Activated B cell treated with CpG ODN at 0.5 μM for 24 hours (primary cell): ENCODE measurements at regions not wholly inside any gene's neighbourhood (a gene's known extent, or its start where the extent isn't known, plus 50 kb on each side); places are given as distances from the start of the nearest gene placed in this dataset.

Experiments used
- ATAC-seq: fragments of 200-7000 bp; cut with Tn5 transposase; one replicate; pipeline ENCODE4 v1.10.0; 2021; ENCODE audit warnings: low read depth, mild to moderate bottlenecking, moderate library complexity
- CTCF ChIA-PET: fragments of 350-600 bp; sonication (Branson Sonifier 250); formaldehyde crosslinking; loops from one replicate; lab custom pipeline; 2021; ENCODE audit warnings: antibody characterized with exemption; lab: Charles Lee
- POLR2A ChIA-PET: fragments of 350-600 bp; sonication (Branson Sonifier 250); formaldehyde crosslinking; loops from one replicate; lab custom pipeline; 2021; ENCODE audit warnings: antibody characterized with exemption; lab: Charles Lee
- DNase-seq: peaks from one replicate; pipeline ENCODE4 v3.0.0; 2022
- H3K27ac Mint-ChIP-seq: one replicate; pipeline ENCODE4 v1.8.0; 2020; ENCODE audit warnings: mixed read lengths
- H3K27me3 Mint-ChIP-seq: one replicate; pipeline ENCODE4 v1.8.0; 2021; ENCODE audit warnings: mixed read lengths
- H3K36me3 Mint-ChIP-seq: one replicate; pipeline ENCODE4 v1.8.0; 2021; ENCODE audit warnings: low read depth, mixed read lengths
- H3K4me1 Mint-ChIP-seq: one replicate; pipeline ENCODE4 v1.8.0; 2021; ENCODE audit warnings: mixed read lengths
- H3K4me3 Mint-ChIP-seq: one replicate; pipeline ENCODE4 v1.8.0; 2020; ENCODE audit warnings: mild to moderate bottlenecking, mixed read lengths
- H3K9me3 Mint-ChIP-seq: one replicate; pipeline ENCODE4 v1.8.0; 2020; ENCODE audit warnings: mixed read lengths
- intact Hi-C: fragments of 100-400 bp; cut with micrococcal nuclease; formaldehyde crosslinking; loops from one replicate; pipeline ENCODE4 v1.15.1; 2024
- TF ChIP-seq, protein P1 (sequence below): fragments of 200-600 bp; IDR thresholded peaks from one replicate; pipeline ENCODE4 v1.8.0; 2022; ENCODE audit warnings: antibody characterized with exemption, mild to moderate bottlenecking

DNA sequence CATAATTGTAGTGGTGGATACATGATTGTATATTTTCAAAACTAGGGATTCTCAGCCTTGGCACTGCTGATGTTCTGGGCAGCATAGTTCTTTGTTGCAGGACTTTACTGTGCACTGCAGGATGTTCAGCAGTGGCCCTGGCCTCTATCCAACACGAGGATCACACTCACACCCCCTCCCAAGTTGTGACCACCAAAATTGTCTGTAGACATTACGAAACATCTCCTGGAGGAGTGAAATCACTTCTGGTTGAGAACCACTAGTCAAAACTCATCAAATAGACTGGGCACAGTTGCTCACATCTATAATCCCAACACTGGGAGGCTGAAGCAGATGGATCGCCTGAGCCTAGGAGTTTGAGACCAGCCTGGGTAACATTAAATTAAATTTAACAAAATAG is 123.1 kb upstream of the CDYL start:
- DNase-seq (no peak), ATAC-seq (no peak)
- ChIA-PET POLR2A (no interaction called here), CTCF (no interaction called here)
- Mint-ChIP-seq H3K4me3 (no peak overlapping the region), H3K36me3 (no peaks in the 10 kb centered on the region), H3K27ac (no peak overlapping the region), H3K27me3 (peaks cover 11% of the 10 kb centered on the region), H3K9me3 (peaks cover 6% of the 10 kb centered on the region), H3K4me1 (no peaks in the 10 kb centered on the region)
- TF ChIP-seq, protein P1, sequence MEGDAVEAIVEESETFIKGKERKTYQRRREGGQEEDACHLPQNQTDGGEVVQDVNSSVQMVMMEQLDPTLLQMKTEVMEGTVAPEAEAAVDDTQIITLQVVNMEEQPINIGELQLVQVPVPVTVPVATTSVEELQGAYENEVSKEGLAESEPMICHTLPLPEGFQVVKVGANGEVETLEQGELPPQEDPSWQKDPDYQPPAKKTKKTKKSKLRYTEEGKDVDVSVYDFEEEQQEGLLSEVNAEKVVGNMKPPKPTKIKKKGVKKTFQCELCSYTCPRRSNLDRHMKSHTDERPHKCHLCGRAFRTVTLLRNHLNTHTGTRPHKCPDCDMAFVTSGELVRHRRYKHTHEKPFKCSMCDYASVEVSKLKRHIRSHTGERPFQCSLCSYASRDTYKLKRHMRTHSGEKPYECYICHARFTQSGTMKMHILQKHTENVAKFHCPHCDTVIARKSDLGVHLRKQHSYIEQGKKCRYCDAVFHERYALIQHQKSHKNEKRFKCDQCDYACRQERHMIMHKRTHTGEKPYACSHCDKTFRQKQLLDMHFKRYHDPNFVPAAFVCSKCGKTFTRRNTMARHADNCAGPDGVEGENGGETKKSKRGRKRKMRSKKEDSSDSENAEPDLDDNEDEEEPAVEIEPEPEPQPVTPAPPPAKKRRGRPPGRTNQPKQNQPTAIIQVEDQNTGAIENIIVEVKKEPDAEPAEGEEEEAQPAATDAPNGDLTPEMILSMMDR, result no peak
- intact Hi-C loops, result no loop called here

DNA sequence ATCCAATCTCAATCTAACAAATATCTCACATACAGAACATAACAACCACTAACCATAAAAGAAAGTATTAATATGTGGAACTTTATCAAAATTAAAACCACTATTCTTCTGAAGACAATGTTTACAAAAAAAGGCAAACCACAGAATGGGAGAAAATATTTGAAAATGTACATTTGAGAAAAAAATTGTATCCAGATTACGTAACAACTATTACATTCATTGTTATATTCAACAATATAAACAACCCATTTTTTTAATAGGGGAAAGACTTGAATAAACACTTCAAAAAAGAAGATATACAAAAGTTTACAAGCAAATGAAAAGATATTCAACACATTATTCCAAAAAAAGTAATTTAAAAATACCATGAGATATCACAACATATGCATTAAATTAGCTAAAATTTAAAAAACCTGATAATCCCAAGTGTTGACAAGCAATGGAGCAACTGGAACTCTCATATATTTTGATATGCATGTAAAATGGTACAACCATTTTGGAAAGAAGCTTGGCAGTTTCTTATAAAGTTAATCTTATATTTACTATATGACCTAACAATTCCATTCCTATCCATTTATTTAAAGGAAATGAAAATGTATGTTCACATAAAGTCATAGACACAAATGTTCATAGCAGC is 124.3 kb upstream of the CDYL start:
- CTCF ChIA-PET, result no interaction called here
- intact Hi-C loops, result no loop called here
- no peak overlapping the region for H3K27ac Mint-ChIP-seq

DNA sequence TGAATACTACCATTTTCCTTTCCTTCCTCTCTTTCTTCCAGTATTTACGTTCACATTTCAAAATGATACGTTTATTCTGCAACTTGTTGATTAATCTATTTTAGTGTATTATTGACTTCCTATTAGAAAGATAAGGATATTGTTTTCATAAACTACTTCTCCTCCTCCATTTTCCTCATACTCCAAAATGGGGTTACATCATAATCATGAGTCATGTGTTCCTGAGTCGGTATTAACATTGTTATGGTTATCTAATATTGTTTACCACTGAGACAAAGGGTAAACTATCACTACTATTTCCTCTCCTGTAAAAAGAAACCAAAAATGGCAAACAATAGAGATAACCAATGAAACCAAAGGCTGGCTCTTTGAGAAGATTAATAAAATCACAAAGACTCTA is 126.5 kb upstream of the CDYL start:
- no peak for ATAC-seq
- H3K4me1 Mint-ChIP-seq, result peaks cover 9% of the 10 kb centered on the region
- ChIA-PET CTCF (no interaction called here), POLR2A (no interaction called here)
- no peak for DNase-seq
- no peaks in the 10 kb centered on the region for H3K36me3 Mint-ChIP-seq
- H3K27ac Mint-ChIP-seq, result no peak overlapping the region
- no peak overlapping the region for H3K4me3 Mint-ChIP-seq
- intact Hi-C loops, result no loop called here
- peaks cover 6% of the 10 kb centered on the region for H3K9me3 Mint-ChIP-seq
- peaks cover 30% of the 10 kb centered on the region for H3K27me3 Mint-ChIP-seq
- TF ChIP-seq, protein P1, result no peak

More for the DNA sequence above, 124.3 kb upstream of the CDYL start:
- POLR2A ChIA-PET, result no interaction called here
- Mint-ChIP-seq H3K4me1 (peaks cover 9% of the 10 kb centered on the region), H3K9me3 (peaks cover 6% of the 10 kb centered on the region), H3K36me3 (no peaks in the 10 kb centered on the region), H3K27me3 (peaks cover 21% of the 10 kb centered on the region), H3K4me3 (no peak overlapping the region)
- ATAC-seq (no peak), DNase-seq (no peak)
- TF ChIP-seq, protein P1, result no peak

DNA sequence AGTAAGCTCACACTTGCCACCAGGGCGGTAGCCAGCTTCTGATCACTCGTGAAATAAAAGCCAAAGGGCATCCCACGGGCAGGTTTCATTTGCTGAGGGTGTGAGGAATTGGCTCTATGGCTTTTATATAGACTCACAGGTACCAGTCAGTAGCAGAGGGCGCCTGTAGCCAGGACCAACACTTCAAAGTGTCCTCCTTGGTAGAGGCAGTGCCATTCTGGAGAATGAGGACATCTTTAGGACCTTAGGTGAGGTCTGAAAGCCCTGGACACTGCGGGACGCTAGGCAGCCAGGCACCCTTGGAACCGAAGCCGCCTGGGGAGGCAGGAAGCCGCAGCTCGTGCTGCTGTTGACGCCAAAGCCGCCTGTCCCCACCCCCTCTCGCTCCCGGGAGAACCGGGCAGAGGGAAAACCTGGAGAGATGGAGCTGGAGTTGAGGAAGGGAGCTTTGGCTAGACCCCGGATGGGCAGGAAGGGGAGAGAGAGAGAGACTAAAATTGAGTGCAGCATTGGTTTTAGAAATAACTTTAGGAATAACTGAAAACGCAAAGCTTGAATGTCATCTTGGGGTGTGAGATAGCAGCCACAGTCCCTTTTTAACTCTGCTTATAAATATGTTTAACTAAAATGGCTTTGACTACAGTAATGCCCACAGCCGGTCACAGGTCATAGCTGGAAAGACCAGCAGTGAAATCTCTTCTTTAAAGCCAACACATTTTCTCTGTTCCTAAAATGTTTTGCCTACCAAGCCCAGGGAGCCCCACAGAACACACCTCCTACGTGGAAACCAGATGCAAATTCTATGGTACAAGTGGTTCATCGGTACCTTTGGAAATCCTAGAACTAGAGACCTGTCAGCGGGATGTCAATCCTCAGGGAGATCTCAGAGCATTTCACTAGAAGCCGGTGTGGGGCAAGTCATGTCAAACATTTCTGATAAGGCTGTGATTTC is 128.5 kb upstream of the CDYL start:
- Mint-ChIP-seq H3K4me1 (peaks cover 9% of the 10 kb centered on the region), H3K36me3 (no peaks in the 10 kb centered on the region), H3K27ac (no peak overlapping the region), H3K27me3 (peaks cover 32% of the 10 kb centered on the region), H3K4me3 (peak overlapping the region; percentile 36), H3K9me3 (peaks cover 6% of the 10 kb centered on the region)
- TF ChIP-seq, protein P1, result no peak
- ChIA-PET CTCF (no interaction called here), POLR2A (no interaction called here)
- no peak for DNase-seq
- intact Hi-C loops, result no loop called here
- ATAC-seq, result no peak

DNA sequence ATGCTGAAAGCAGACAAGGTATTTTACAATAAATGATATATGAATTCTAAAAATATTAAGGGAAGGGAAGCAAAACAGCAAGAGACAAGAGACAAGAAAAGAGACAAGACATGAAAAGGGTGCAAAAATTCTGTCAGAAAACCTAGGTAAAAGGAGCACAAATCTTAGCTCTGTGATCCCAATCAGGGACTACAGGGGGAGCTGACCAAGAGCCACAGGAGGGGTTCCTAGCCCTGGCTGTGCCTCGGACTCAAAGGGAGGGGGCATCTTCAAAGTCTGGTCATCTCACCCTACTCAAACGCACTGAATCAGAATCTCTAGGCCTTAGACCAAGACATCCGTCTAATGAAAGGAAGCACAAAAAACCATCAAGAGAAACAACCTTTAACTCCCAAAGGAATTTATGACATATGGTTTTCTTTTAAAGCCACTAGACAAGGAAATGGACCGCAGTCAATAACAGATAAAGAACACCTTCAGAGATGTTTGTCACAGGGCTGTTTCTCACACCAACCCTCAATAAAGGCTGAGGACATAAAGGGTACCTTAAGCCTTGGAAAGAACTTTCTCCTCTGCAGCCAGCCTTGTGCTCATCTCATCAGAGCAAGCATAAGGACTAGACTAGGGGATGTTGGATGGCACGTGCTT is 130.4 kb upstream of the CDYL start:
- TF ChIP-seq, protein P1, result no peak
- peaks cover 31% of the 10 kb centered on the region for H3K27me3 Mint-ChIP-seq
- H3K4me1 Mint-ChIP-seq, result peaks cover 9% of the 10 kb centered on the region
- ChIA-PET POLR2A (no interaction called here), CTCF (no interaction called here)
- DNase-seq (no peak), ATAC-seq (no peak)
- H3K36me3 Mint-ChIP-seq, result no peaks in the 10 kb centered on the region
- H3K4me3 Mint-ChIP-seq, result no peak overlapping the region
- H3K27ac Mint-ChIP-seq, result no peak overlapping the region
- intact Hi-C loops, result no loop called here
- H3K9me3 Mint-ChIP-seq, result no peaks in the 10 kb centered on the region
